B cell (primary cell): ENCODE measurements at regions not wholly inside any gene's neighbourhood (a gene's known extent, or its start where the extent isn't known, plus 50 kb on each side); places are given as distances from the start of the nearest gene placed in this dataset.

Source experiments
- ATAC-seq: fragments of 200-7000 bp; cut with Tn5 transposase; one replicate; pipeline ENCODE4 v1.10.0; 2021; ENCODE audit warnings: low read depth, mild to moderate bottlenecking, moderate number of reproducible peaks, moderate library complexity
- CTCF ChIA-PET: fragments of 350-600 bp; sonication (Branson Sonifier 250); formaldehyde crosslinking; loops from one replicate; lab custom pipeline; 2021; ENCODE audit warnings: antibody characterized with exemption, inconsistent platforms; lab: Charles Lee
- POLR2A ChIA-PET: fragments of 350-600 bp; sonication (Branson Sonifier 250); formaldehyde crosslinking; loops from one replicate; lab custom pipeline; 2021; ENCODE audit warnings: antibody characterized with exemption; lab: Charles Lee
- DNase-seq: peaks from one replicate; pipeline ENCODE4 v3.0.0; 2013
- H2AFZ ChIP-seq: 2 replicates; pipeline ENCODE4 v1.6.1; 2012; ENCODE audit warnings: mild to moderate bottlenecking, low read depth, low read length; ENCODE audit not compliant: insufficient read depth, poor library complexity, severe bottlenecking
- H3K27ac ChIP-seq, 2 donors: 1 replicate in 1 of 2; 2 replicates in 1 of 2; pipeline ENCODE4 v1.5.1; 2012 to 2013; ENCODE audit warnings: low read length in 2 of 2, mild to moderate bottlenecking in 2 of 2, moderate library complexity in 1 of 2
- H3K27me3 ChIP-seq, 4 experiments: fragments of 200-600 bp in 1 of 4; sonication (generic) in 1 of 4; replicated peaks in 1 of 4; 1 replicate in 2 of 4; 2 replicates in 2 of 4; pipeline versions ENCODE4 v1.6.1 to v1.7.0; 2013 to 2016; ENCODE audit warnings: low read length in 3 of 4, mild to moderate bottlenecking in 2 of 4, mixed read lengths in 1 of 4, moderate library complexity in 1 of 4; ENCODE audit not compliant: insufficient read depth in 4 of 4, control insufficient read depth in 3 of 4; ENCODE audit errors: control extremely low read depth in 1 of 4
- H3K36me3 ChIP-seq, 2 experiments: replicated peaks in 1 of 2; 1 replicate in 1 of 2; 2 replicates in 1 of 2; pipeline versions ENCODE4 v1.6.1 to v1.7.1; 2013; ENCODE audit warnings: low read length in 1 of 2; ENCODE audit not compliant: insufficient read depth in 2 of 2, control insufficient read depth in 1 of 2; ENCODE audit errors: control extremely low read depth in 1 of 2, extremely low read depth in 1 of 2
- H3K4me1 ChIP-seq, 2 donors: fragments of 200-600 bp in 1 of 2; sonication (generic) in 1 of 2; 1 replicate in 1 of 2; 2 replicates in 1 of 2; pipeline versions ENCODE4 v1.5.1 to v1.6.1; 2013 to 2017; ENCODE audit warnings: low read length in 2 of 2; ENCODE audit not compliant: control insufficient read depth in 2 of 2, insufficient read depth in 2 of 2
- H3K4me2 ChIP-seq: replicated peaks from 2 replicates; pipeline ENCODE3; 2012; ENCODE audit warnings: mild to moderate bottlenecking, low read depth, low read length; ENCODE audit not compliant: poor library complexity, severe bottlenecking
- H3K4me3 ChIP-seq, 5 experiments: fragments of 200-600 bp in 1 of 5; sonication (generic) in 1 of 5; 1 replicate in 3 of 5; 2 replicates in 2 of 5; pipeline versions ENCODE4 v1.5.1 to v1.7.0; 2011 to 2016; ENCODE audit warnings: low read length in 4 of 5, mild to moderate bottlenecking in 4 of 5, low read depth in 2 of 5, control low read depth in 1 of 5, moderate library complexity in 1 of 5; ENCODE audit not compliant: insufficient read depth in 1 of 5; ENCODE audit errors: control extremely low read depth in 1 of 5, extremely low read depth in 1 of 5
- H3K79me2 ChIP-seq: fragments of 200-600 bp; sonication (generic); one replicate; pipeline ENCODE4 v1.6.0; 2016; ENCODE audit warnings: low read length; ENCODE audit not compliant: control insufficient read depth, insufficient read depth
- H3K9ac ChIP-seq: fragments of 200-600 bp; sonication (generic); 2 replicates; pipeline ENCODE4 v1.6.1; 2017; ENCODE audit warnings: mild to moderate bottlenecking, low read length, moderate library complexity
- H3K9me3 ChIP-seq, 3 donors: one replicate each; pipeline versions ENCODE4 v1.6.1 to v1.7.1; 2013; ENCODE audit warnings: low read length in 2 of 3; ENCODE audit not compliant: control insufficient read depth in 2 of 3, insufficient read depth in 1 of 3; ENCODE audit errors: control extremely low read depth in 1 of 3
- H4K20me1 ChIP-seq: 2 replicates; pipeline ENCODE4 v1.6.0; 2012; ENCODE audit warnings: mild to moderate bottlenecking, low read length; ENCODE audit not compliant: insufficient read depth, control insufficient read depth, poor library complexity, severe bottlenecking
- H3K27ac Mint-ChIP-seq: one replicate; pipeline ENCODE4 v1.8.0; 2021; ENCODE audit warnings: mixed read lengths
- H3K27me3 Mint-ChIP-seq: one replicate; pipeline ENCODE4 v1.8.0; 2021; ENCODE audit warnings: mixed read lengths
- H3K4me1 Mint-ChIP-seq: one replicate; pipeline ENCODE4 v1.8.0; 2021; ENCODE audit warnings: mixed read lengths
- H3K4me3 Mint-ChIP-seq: one replicate; pipeline ENCODE4 v1.8.0; 2021; ENCODE audit warnings: mixed read lengths
- H3K9me3 Mint-ChIP-seq: one replicate; pipeline ENCODE4 v1.8.0; 2022; ENCODE audit warnings: mixed read lengths; ENCODE audit not compliant: insufficient read depth
- CTCF ChIP-seq: fragments of 200-600 bp; IDR thresholded peaks from one replicate; pipeline ENCODE4 v1.8.0; 2022; ENCODE audit warnings: antibody characterized with exemption, mild to moderate bottlenecking
- EZH2 ChIP-seq: IDR thresholded peaks from 2 replicates; pipeline ENCODE4 v1.6.1; 2012; ENCODE audit warnings: borderline replicate concordance, low read depth, mild to moderate bottlenecking, moderate library complexity, low read length; ENCODE audit not compliant: insufficient read depth, poor library complexity, severe bottlenecking
- WGBS: methylation state at CpG from one replicate; pipeline ENCODE4 v1.1.5; 2013; ENCODE audit warnings: missing lambda C conversion rate; ENCODE audit not compliant: insufficient coverage; 5-methylcytosine and 5-hydroxymethylcytosine counted together
- intact Hi-C: fragments of 100-400 bp; cut with micrococcal nuclease; formaldehyde crosslinking; loops from one replicate; pipeline ENCODE4 v1.10.0; 2022

GRCh38 chr14:95024380-95024779, 132.9 kb downstream of the DICER1 start:
- intact Hi-C loops: no loop called here
- H3K79me2 ChIP-seq: no peaks in the 10 kb centered on the region
- no peaks in the 10 kb centered on the region for H3K4me1 Mint-ChIP-seq
- no peaks in the 10 kb centered on the region for H3K4me1 ChIP-seq
- H3K4me3 ChIP-seq: no peak overlapping the region
- ChIA-PET CTCF (no interaction called here), POLR2A (no interaction called here)
- no peak overlapping the region for H3K27ac ChIP-seq
- peaks cover 24% of the 10 kb centered on the region for H3K27me3 Mint-ChIP-seq
- no peak overlapping the region for H3K4me3 Mint-ChIP-seq
- TF ChIP-seq CTCF (no peak), EZH2 (no peak)
- ATAC-seq: no peak
- peaks cover 0 to 11% (median 0%) of the 10 kb centered on the region in 4 experiments for H3K27me3 ChIP-seq
- H3K4me2 ChIP-seq: no peak overlapping the region
- no peak overlapping the region for H2AFZ ChIP-seq
- DNase-seq: no peak
- peaks cover 0 to 3% (median 0%) of the 10 kb centered on the region in 3 donors for H3K9me3 ChIP-seq
- H4K20me1 ChIP-seq: no peaks in the 10 kb centered on the region
- no peak overlapping the region for H3K9ac ChIP-seq
- H3K27ac Mint-ChIP-seq: no peak overlapping the region
- 83% methylated on average over 6 of the region's 6 CpGs for WGBS
- H3K9me3 Mint-ChIP-seq: no peaks in the 10 kb centered on the region
- H3K36me3 ChIP-seq: no peaks in the 10 kb centered on the region

GRCh38 chr14:95023886-95024285, 133.4 kb downstream of the DICER1 start:
- Histone ChIP-seq H3K79me2 (no peaks in the 10 kb centered on the region), H4K20me1 (no peaks in the 10 kb centered on the region), H3K9me3 (peaks cover 0 to 3% (median 0%) of the 10 kb centered on the region in 3 donors), H3K27ac (no peak overlapping the region), H2AFZ (no peak overlapping the region), H3K36me3 (no peaks in the 10 kb centered on the region), H3K9ac (no peak overlapping the region), H3K4me1 (no peaks in the 10 kb centered on the region), H3K4me2 (no peak overlapping the region), H3K27me3 (peaks cover 0 to 11% (median 0%) of the 10 kb centered on the region in 4 experiments), H3K4me3 (no peak overlapping the region)
- 61% methylated on average over 3 of the region's 4 CpGs for WGBS
- no peak overlapping the region for H3K27ac Mint-ChIP-seq
- no peaks in the 10 kb centered on the region for H3K4me1 Mint-ChIP-seq
- DNase-seq (no peak), ATAC-seq (no peak)
- TF ChIP-seq EZH2 (no peak), CTCF (no peak)
- no peak overlapping the region for H3K4me3 Mint-ChIP-seq
- POLR2A ChIA-PET: no interaction called here
- H3K27me3 Mint-ChIP-seq: peaks cover 19% of the 10 kb centered on the region
- no peaks in the 10 kb centered on the region for H3K9me3 Mint-ChIP-seq
- CTCF ChIA-PET: no interaction called here
- intact Hi-C loops: no loop called here
